MCF 10A (cell line): ENCODE measurements at regions not wholly inside any gene's neighbourhood (a gene's known extent, or its start where the extent isn't known, plus 50 kb on each side); places are given as distances from the start of the nearest gene placed in this dataset.
A peak's percentile ranks its signal among the peaks of the same experiment; 100 is the strongest.

Source experiments
- BruUV-seq: library from RNA; stranded (reverse); fragments of 400-500 nt; replicated peaks from 2 replicates; lab custom pipeline; 2021; lab: Mats Ljungman, UMichigan
- CTCF ChIA-PET: fragments of 300-600 bp; sonication (Branson Sonifier 250); formaldehyde crosslinking; extraction: SDS; loops from one replicate; lab custom pipeline; 2021; ENCODE audit warnings: antibody characterized with exemption, inconsistent platforms; lab: Yijun Ruan, JAX
- POLR2A ChIA-PET: fragments of 300-600, 350-650 bp; sonication (Branson Sonifier 250); formaldehyde crosslinking; extraction: SDS; loops from one replicate; lab custom pipeline; 2020; ENCODE audit warnings: antibody characterized with exemption, inconsistent platforms; lab: Yijun Ruan, JAX
- DNase-seq: peaks from one replicate; pipeline ENCODE4 v3.0.0-alpha.2; 2018; ENCODE audit not compliant: unreplicated experiment
- H3K27ac Mint-ChIP-seq: one replicate; pipeline ENCODE4 v1.8.0; 2022; ENCODE audit warnings: mild to moderate bottlenecking, low read depth, mixed read lengths; ENCODE audit not compliant: unreplicated experiment
- H3K27me3 Mint-ChIP-seq: one replicate; pipeline ENCODE4 v1.8.0; 2022; ENCODE audit warnings: mixed read lengths; ENCODE audit not compliant: insufficient read depth, unreplicated experiment
- H3K36me3 Mint-ChIP-seq: one replicate; pipeline ENCODE4 v1.8.0; 2022; ENCODE audit warnings: mild to moderate bottlenecking, moderate library complexity, mixed read lengths; ENCODE audit not compliant: insufficient read depth, unreplicated experiment
- H3K4me1 Mint-ChIP-seq: one replicate; pipeline ENCODE4 v1.8.0; 2022; ENCODE audit warnings: mixed read lengths; ENCODE audit not compliant: insufficient read depth, unreplicated experiment
- H3K4me3 Mint-ChIP-seq: one replicate; pipeline ENCODE4 v1.8.0; 2022; ENCODE audit warnings: mild to moderate bottlenecking, moderate library complexity, mixed read lengths; ENCODE audit not compliant: unreplicated experiment
- H3K9me3 Mint-ChIP-seq: one replicate; pipeline ENCODE4 v1.8.0; 2022; ENCODE audit warnings: mixed read lengths; ENCODE audit not compliant: unreplicated experiment
- intact Hi-C: fragments of 100-400 bp; cut with micrococcal nuclease; formaldehyde crosslinking; loops from 2 replicates; pipeline ENCODE4 v1.14.1; 2022
- TF ChIP-seq, protein P1 (sequence below): fragments of 200-600 bp; IDR thresholded peaks from one replicate; pipeline ENCODE4 v1.8.0; 2022; ENCODE audit warnings: antibody characterized with exemption, mild to moderate bottlenecking; ENCODE audit not compliant: unreplicated experiment

DNA sequence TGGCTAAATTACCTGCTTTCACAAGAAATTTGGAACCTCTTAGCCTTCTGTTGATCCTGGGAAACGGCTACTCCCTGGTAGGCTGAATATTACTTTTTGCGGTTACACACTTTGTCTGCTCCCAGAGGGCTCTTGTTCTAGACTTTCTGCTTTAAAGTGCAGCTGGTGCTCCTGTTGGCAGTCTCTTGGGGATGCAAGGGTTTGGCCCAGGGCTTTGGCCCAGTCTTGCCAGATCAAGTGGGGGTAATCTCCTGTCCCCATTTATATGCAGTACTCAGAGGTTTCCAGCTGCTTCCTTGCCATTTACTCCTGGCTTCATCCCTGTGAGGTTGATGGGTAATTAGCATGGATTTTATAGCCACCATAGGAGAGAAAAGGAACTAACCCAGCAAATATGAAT lies 558.2 kb upstream of the MIS18BP1 start:
- no peaks in the 10 kb centered on the region for H3K9me3 Mint-ChIP-seq
- no peak overlapping the region for H3K4me3 Mint-ChIP-seq
- DNase-seq = no peak
- no TSS peak for BruUV-seq
- H3K27ac Mint-ChIP-seq = no peak overlapping the region
- no peaks in the 10 kb centered on the region for H3K27me3 Mint-ChIP-seq
- ChIA-PET CTCF (no interaction called here), POLR2A (no interaction called here)
- no peaks in the 10 kb centered on the region for H3K36me3 Mint-ChIP-seq
- TF ChIP-seq, protein P1, sequence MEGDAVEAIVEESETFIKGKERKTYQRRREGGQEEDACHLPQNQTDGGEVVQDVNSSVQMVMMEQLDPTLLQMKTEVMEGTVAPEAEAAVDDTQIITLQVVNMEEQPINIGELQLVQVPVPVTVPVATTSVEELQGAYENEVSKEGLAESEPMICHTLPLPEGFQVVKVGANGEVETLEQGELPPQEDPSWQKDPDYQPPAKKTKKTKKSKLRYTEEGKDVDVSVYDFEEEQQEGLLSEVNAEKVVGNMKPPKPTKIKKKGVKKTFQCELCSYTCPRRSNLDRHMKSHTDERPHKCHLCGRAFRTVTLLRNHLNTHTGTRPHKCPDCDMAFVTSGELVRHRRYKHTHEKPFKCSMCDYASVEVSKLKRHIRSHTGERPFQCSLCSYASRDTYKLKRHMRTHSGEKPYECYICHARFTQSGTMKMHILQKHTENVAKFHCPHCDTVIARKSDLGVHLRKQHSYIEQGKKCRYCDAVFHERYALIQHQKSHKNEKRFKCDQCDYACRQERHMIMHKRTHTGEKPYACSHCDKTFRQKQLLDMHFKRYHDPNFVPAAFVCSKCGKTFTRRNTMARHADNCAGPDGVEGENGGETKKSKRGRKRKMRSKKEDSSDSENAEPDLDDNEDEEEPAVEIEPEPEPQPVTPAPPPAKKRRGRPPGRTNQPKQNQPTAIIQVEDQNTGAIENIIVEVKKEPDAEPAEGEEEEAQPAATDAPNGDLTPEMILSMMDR = no peak
- no peaks in the 10 kb centered on the region for H3K4me1 Mint-ChIP-seq
- intact Hi-C loops = no loop called here

DNA sequence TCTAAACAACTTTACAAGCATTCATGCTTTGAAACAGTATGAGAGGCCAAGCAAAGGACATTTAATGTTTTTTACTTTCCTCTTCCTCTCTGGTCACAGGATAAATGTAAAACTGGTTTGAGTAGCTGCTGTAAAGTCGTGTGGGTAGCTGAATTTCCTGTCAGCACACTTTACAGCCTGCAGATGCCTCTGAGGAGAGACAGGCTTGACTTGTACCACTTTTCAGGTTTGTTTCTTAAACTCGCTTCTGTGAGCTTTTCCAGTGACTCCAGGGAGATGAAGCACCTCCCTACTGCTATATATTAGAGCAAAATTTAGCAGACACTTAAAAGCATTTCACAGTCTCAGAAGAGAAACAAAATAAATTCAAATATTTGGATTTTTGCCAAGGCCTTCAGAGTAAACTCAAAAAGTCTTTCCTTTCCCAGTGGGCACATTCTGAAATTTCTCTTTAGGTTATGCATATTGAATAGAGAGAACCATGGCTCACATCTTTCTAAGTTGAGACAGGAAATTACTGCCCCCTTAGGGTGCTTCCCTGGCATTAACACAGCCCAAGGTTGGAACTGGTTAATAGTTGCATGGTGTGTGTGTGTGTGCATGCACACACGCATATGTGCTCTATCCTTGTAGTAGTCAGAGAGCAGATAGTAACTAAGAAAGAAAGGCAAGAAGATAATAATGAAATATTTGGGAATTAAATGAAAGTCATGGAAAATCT lies 557.3 kb upstream of the MIS18BP1 start:
- Mint-ChIP-seq H3K36me3 (no peaks in the 10 kb centered on the region), H3K27ac (no peak overlapping the region), H3K4me1 (no peaks in the 10 kb centered on the region), H3K27me3 (no peaks in the 10 kb centered on the region), H3K9me3 (no peaks in the 10 kb centered on the region), H3K4me3 (no peak overlapping the region)
- TF ChIP-seq, protein P1 = no peak
- POLR2A ChIA-PET = no interaction called here
- no TSS peak for BruUV-seq
- DNase-seq = peak; percentile 26
- intact Hi-C loops = no loop called here
- CTCF ChIA-PET = no interaction called here

DNA sequence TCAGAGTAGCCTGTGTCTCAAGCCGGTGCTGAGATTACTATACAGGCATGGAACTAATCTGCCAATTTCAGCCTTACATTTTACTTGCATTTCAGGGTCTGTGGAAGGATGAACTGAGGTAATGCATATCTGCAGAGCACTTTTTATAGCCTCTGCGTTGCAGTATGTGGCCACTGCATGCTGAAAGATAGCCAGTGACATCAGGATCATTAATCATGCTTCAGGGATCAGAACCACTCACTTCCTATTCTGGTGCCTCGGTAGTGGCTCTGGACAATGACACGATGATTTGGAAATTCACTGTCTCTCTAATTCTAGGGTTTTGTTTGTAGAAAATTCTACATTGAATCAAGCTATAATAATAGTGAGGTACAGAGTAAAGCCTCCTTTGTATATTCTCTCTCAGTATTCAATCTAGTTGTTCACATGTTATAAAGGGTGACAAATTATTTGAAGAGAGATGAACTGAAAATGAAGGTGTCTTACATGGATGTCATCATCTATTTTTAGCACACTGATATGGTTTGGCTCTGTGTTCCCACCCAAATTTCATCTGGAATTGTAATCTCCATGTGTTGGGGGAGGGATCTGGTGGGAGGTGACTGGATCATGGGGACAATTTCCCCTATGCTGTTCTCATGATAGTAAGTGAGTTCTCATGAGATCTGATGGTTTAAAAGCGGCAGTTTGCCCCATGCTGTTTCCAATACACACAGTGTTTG lies 554.3 kb upstream of the MIS18BP1 start:
- POLR2A ChIA-PET = no interaction called here
- H3K4me1 Mint-ChIP-seq = no peaks in the 10 kb centered on the region
- intact Hi-C loops = no loop called here
- no peak overlapping the region for H3K27ac Mint-ChIP-seq
- H3K27me3 Mint-ChIP-seq = no peaks in the 10 kb centered on the region
- no TSS peak for BruUV-seq
- TF ChIP-seq, protein P1 = no peak
- H3K4me3 Mint-ChIP-seq = no peak overlapping the region
- no peaks in the 10 kb centered on the region for H3K9me3 Mint-ChIP-seq
- no peak for DNase-seq
- CTCF ChIA-PET = interaction anchor here (0.6 kb wide), 1 partner anchor 885 kb away, joined by 3 read pairs; no protein-coding TSS in a partner anchor
- no peaks in the 10 kb centered on the region for H3K36me3 Mint-ChIP-seq

DNA sequence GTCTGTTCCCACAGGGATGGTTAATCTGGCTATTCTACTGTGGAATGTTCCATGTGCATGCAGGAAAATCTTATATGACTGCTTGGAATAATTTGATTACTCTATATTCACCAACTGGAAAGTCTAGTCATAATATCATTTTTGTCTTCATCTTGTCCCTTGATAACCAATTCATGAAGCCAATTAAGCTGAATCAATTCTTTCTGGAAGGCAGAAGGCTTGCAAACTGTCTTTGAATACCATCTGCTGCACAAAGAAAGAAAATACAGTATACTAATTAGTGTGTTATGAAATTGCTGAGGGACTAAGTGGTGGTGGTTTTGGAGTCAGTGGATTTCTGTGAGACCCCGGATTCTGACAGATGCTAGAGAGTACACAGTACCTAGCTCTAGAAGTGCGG lies 546.5 kb upstream of the MIS18BP1 start:
- Mint-ChIP-seq H3K4me3 (no peak overlapping the region), H3K27ac (no peak overlapping the region), H3K36me3 (no peaks in the 10 kb centered on the region), H3K27me3 (no peaks in the 10 kb centered on the region), H3K4me1 (no peaks in the 10 kb centered on the region), H3K9me3 (no peaks in the 10 kb centered on the region)
- TF ChIP-seq, protein P1 = no peak
- no TSS peak for BruUV-seq
- POLR2A ChIA-PET = interaction anchor here (0.7 kb wide), 1 partner anchor 65 kb away, joined by 3 read pairs; no protein-coding TSS in a partner anchor
- CTCF ChIA-PET = no interaction called here
- DNase-seq = no peak
- intact Hi-C loops = no loop called here
